WERI-Rb-1 (cell line): ENCODE measurements at regions not wholly inside any gene's neighbourhood (a gene's known extent, or its start where the extent isn't known, plus 50 kb on each side); places are given as distances from the start of the nearest gene placed in this dataset.

Experiments used
- DNase-seq: peaks from one replicate; pipeline ENCODE4 v3.0.0-alpha.2; 2020
- H3K27ac ChIP-seq: fragments of 250-450 bp; sonication (Bioruptor Pico); 2 replicates; pipeline ENCODE4 v1.5.1; 2020; ENCODE audit warnings: mild to moderate bottlenecking, moderate library complexity
- H3K27me3 ChIP-seq: fragments of 250-450 bp; sonication (Bioruptor Pico); 2 replicates; pipeline ENCODE4 v1.5.1; 2021; ENCODE audit warnings: mild to moderate bottlenecking, low read depth, moderate library complexity; ENCODE audit not compliant: insufficient read depth, severe bottlenecking
- H3K36me3 ChIP-seq: fragments of 250-450 bp; sonication (Bioruptor Pico); 2 replicates; pipeline ENCODE4 v1.5.1; 2020; ENCODE audit warnings: mild to moderate bottlenecking, moderate library complexity
- H3K4me3 ChIP-seq: 2 replicates; pipeline ENCODE4 v1.5.1; 2011; ENCODE audit warnings: low read depth, mild to moderate bottlenecking, control low read depth, low read length
- H3K9me3 ChIP-seq: fragments of 250-450 bp; sonication (Bioruptor Pico); 2 replicates; pipeline ENCODE4 v1.5.1; 2021; ENCODE audit warnings: mild to moderate bottlenecking, moderate library complexity; ENCODE audit not compliant: severe bottlenecking
- TF ChIP-seq, protein P1 (sequence below): IDR thresholded peaks from 2 replicates; pipeline ENCODE4 v1.5.1; 2011; ENCODE audit warnings: low read depth, mild to moderate bottlenecking, control low read depth, inconsistent platforms, low read length

- no peak for DNase-seq
- Histone ChIP-seq H3K27ac (no peak overlapping the region), H3K9me3 (no peaks in the 10 kb centered on the region), H3K4me3 (no peak overlapping the region), H3K36me3 (no peaks in the 10 kb centered on the region), H3K27me3 (no peaks in the 10 kb centered on the region)
- TF ChIP-seq, protein P1, sequence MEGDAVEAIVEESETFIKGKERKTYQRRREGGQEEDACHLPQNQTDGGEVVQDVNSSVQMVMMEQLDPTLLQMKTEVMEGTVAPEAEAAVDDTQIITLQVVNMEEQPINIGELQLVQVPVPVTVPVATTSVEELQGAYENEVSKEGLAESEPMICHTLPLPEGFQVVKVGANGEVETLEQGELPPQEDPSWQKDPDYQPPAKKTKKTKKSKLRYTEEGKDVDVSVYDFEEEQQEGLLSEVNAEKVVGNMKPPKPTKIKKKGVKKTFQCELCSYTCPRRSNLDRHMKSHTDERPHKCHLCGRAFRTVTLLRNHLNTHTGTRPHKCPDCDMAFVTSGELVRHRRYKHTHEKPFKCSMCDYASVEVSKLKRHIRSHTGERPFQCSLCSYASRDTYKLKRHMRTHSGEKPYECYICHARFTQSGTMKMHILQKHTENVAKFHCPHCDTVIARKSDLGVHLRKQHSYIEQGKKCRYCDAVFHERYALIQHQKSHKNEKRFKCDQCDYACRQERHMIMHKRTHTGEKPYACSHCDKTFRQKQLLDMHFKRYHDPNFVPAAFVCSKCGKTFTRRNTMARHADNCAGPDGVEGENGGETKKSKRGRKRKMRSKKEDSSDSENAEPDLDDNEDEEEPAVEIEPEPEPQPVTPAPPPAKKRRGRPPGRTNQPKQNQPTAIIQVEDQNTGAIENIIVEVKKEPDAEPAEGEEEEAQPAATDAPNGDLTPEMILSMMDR: no peak
Observed at GRCh38 chr18:5065615-5066014, 131.4 kb downstream of the AKAIN1 start.

DNA sequence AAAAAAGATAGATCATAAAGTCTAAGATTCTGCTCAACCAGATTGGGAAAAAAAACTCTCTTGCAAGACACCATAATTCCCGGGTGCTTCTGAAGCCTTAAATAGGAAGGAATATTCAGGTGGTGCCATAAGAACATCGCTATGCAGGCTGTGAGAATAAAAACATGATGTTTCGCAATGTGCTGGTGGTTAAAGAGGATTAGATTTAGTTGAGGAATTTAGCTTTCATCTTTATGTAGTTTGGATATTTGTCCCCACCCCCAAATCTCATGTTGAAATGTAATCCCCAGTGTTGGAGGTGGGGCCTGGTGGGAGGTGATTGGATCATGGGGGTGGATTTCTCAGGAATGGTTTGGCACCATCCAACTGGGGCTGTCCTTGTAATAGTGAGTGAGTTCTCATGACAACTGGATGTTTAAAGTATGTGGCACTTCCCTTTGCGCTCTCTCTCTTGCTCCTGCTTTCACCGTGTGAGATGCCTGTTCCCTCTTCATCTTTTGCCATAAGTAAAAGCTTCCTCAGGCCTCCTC lies 132.2 kb downstream of the AKAIN1 start:
- TF ChIP-seq, protein P1: no peak

GRCh38 chr18:5061785-5062184 lies 135.3 kb downstream of the AKAIN1 start:
- Histone ChIP-seq H3K27me3 (peaks cover 2% of the 10 kb centered on the region), H3K9me3 (no peaks in the 10 kb centered on the region), H3K4me3 (no peak overlapping the region), H3K27ac (no peak overlapping the region), H3K36me3 (no peaks in the 10 kb centered on the region)
- TF ChIP-seq, protein P1: no peak
- no peak for DNase-seq

More for the DNA sequence above, 132.2 kb downstream of the AKAIN1 start:
- Histone ChIP-seq H3K9me3 (no peaks in the 10 kb centered on the region), H3K27me3 (no peaks in the 10 kb centered on the region), H3K4me3 (no peak overlapping the region), H3K27ac (no peak overlapping the region), H3K36me3 (no peaks in the 10 kb centered on the region)
- DNase-seq: no peak

DNA sequence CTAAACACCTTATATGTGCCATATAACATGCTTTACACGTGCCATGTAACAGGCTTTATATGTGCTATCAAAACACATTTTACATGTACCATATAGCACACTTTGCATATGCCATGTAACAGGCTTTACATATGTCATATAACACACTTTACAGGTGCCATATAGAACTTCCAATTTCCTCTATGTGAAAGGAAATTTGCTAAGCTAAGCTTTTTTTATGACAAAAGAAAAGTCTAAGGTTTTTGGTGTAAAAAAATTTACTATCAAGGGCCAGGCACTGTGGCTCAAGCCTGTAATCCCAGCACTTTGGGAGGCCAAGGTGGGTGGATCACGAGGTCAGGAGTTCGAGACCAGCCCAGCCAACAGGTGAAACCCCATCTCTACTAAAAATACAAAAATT lies 136.5 kb downstream of the AKAIN1 start:
- no peak overlapping the region for H3K4me3 ChIP-seq
- H3K36me3 ChIP-seq: no peaks in the 10 kb centered on the region
- TF ChIP-seq, protein P1: no peak
- no peak for DNase-seq
- peaks cover 2% of the 10 kb centered on the region for H3K27me3 ChIP-seq
- H3K9me3 ChIP-seq: no peaks in the 10 kb centered on the region
- H3K27ac ChIP-seq: no peak overlapping the region

DNA sequence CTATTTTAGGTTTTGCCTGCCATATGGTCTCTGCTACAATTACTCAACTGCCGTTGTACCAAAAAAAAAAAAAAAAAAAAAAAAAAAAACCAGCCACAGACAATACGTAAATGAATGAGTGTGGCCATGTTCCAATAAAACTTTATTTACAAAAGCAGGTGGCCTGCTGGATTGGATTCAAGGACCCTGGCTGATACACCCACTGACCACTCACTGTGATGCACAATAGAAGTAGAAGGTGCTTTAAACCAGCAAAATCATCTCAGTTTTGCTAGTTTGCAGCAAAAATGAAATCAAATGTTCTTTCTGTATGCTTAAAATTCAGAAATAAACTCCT lies 137.4 kb downstream of the AKAIN1 start:
- no peak for DNase-seq
- Histone ChIP-seq H3K4me3 (no peak overlapping the region), H3K27ac (no peak overlapping the region), H3K36me3 (no peaks in the 10 kb centered on the region), H3K27me3 (peaks cover 2% of the 10 kb centered on the region), H3K9me3 (no peaks in the 10 kb centered on the region)
- TF ChIP-seq, protein P1: no peak
